ENCODE measurements at regions not wholly inside any gene's neighbourhood (a gene's known extent, or its start where the extent isn't known, plus 50 kb on each side); places are given as distances from the start of the nearest gene placed in this dataset.

DNA sequence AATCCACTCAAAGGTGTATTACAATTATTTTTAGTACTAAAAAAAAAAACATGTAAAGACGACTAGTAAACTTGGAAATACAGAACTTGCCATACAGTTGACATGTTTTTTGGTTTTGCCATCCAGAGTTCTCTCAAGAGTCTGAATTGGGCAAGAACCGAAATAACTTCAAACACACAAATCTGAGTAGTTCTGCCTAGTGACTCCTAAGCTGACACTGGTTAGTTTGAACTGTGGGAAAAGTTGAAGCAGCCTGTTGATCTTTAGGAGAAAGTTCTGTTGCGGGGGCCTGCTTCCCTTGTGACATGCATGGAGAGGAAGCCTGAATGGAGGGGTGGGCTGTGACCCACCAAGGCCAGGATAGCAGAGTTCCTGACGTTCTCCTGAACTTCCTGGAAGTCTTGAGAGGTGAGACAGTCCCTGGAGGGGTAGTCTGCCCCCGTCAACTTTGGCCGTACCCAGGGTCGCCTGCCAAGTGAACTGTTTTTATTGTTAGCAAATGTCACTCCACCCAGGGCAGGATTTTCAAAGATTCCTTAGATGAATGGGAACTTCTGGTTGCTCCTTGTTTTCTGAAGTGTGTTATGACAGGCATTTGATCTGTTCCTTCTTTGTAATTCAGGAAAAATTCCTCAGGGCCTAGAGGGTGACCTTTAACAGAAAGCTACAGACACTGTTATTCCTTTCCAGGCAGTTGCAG lies 85.6 kb upstream of the SPTBN1 start:
- no peak for TF ChIP-seq MATR3 (CRISPR knock-in tag; IDR thresholded peaks at IDR 0.05)
- TF ChIP-seq HOXA7 (CRISPR knock-in tag; IDR thresholded peaks at IDR 0.05), result no peak
- TF ChIP-seq CEBPB (IDR thresholded peaks at IDR 0.05; ENCODE audit: borderline replicate concordance, low read depth, low read length), result no peak
- no peak for TF ChIP-seq NR2C2 (CRISPR knock-in tag; IDR thresholded peaks at IDR 0.05; ENCODE audit: borderline replicate concordance)
- no peak for TF ChIP-seq HNRNPL (IDR thresholded peaks at IDR 0.05; ENCODE audit: low read depth, low read length)
- no peak for TF ChIP-seq ZNF138 (CRISPR knock-in tag; IDR thresholded peaks at IDR 0.05; ENCODE audit: low read depth)
- TF ChIP-seq, protein P1, sequence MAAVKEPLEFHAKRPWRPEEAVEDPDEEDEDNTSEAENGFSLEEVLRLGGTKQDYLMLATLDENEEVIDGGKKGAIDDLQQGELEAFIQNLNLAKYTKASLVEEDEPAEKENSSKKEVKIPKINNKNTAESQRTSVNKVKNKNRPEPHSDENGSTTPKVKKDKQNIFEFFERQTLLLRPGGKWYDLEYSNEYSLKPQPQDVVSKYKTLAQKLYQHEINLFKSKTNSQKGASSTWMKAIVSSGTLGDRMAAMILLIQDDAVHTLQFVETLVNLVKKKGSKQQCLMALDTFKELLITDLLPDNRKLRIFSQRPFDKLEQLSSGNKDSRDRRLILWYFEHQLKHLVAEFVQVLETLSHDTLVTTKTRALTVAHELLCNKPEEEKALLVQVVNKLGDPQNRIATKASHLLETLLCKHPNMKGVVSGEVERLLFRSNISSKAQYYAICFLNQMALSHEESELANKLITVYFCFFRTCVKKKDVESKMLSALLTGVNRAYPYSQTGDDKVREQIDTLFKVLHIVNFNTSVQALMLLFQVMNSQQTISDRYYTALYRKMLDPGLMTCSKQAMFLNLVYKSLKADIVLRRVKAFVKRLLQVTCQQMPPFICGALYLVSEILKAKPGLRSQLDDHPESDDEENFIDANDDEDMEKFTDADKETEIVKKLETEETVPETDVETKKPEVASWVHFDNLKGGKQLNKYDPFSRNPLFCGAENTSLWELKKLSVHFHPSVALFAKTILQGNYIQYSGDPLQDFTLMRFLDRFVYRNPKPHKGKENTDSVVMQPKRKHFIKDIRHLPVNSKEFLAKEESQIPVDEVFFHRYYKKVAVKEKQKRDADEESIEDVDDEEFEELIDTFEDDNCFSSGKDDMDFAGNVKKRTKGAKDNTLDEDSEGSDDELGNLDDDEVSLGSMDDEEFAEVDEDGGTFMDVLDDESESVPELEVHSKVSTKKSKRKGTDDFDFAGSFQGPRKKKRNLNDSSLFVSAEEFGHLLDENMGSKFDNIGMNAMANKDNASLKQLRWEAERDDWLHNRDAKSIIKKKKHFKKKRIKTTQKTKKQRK (IDR thresholded peaks at IDR 0.05; ENCODE audit: low read length), result no peak
- no peak for TF ChIP-seq RXRB (CRISPR knock-in tag; IDR thresholded peaks at IDR 0.05; ENCODE audit: borderline replicate concordance)
- no peak for TF ChIP-seq TCF12 (IDR thresholded peaks at IDR 0.05)
- no peak for TF ChIP-seq TCF12 (CRISPR knock-in tag; IDR thresholded peaks at IDR 0.05)
- TF ChIP-seq ARID2 (CRISPR knock-in tag; IDR thresholded peaks at IDR 0.05; ENCODE audit: borderline replicate concordance), result no peak

Measured in HepG2 (cell line).